ENCODE measurements at regions not wholly inside any gene's neighbourhood (a gene's known extent, or its start where the extent isn't known, plus 50 kb on each side); places are given as distances from the start of the nearest gene placed in this dataset.

DNA sequence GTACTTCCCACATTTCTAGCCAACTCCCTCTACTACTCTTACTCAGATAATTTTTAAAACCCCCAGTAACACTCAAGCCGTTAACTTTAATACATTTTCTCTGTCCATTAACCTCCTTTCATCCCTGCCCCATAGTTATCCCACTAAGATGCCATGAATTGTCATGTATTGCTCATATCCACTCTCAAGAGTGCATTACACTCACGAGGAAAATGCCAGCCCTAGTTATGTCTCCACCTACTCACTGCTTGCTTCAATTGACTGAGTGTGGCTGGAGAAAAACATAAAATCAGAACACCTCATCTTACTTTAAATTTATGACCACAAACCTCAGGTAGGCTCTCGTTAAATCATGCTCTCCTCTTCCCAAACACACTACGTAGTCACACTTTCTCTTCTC lies 324.1 kb upstream of the NPSR1 start:
- in situ Hi-C loops (cut with MboI; ENCODE audit: low sequenced_read_pairs) (no loop called here), intact Hi-C loops (cut with micrococcal nuclease) (loop anchor here (10.0 kb wide), 1 partner anchor 271 kb away; no protein-coding TSS in a partner anchor), dilution Hi-C loops (cut with HindIII; ENCODE audit: low sequenced_read_pairs, unreplicated experiment) (no loop called here)
- Histone ChIP-seq H3K56ac (ENCODE audit: extremely low read depth, insufficient read depth, low read length) (no peak overlapping the region), H3K23ac (ENCODE audit: low read depth, low read length) (no peak overlapping the region), H3K18ac (ENCODE audit: low read depth, low read length) (no peak overlapping the region), H3K36me3 (ENCODE audit: control insufficient read depth, insufficient read depth, low read length) (no peaks in the 10 kb centered on the region), H3K79me1 (ENCODE audit: low read depth in 1 of 2, low read length in 2 of 2) (no peaks in the 10 kb centered on the region), H3K9me1 (ENCODE audit: insufficient read depth, low read length) (no peaks in the 10 kb centered on the region), H2BK20ac (ENCODE audit: low read depth, low read length) (no peak overlapping the region), H2AK5ac (ENCODE audit: low read depth, low read length) (no peak overlapping the region), H3K4me1 (ENCODE audit: control insufficient read depth, insufficient read depth, low read length) (no peaks in the 10 kb centered on the region), H4K91ac (ENCODE audit: insufficient read depth, low read depth, low read length) (no peak overlapping the region), H3K9me3 (ENCODE audit: control insufficient read depth, insufficient read depth, low read length) (no peaks in the 10 kb centered on the region), H2BK15ac (ENCODE audit: low read depth, low read length) (no peak overlapping the region), H3K4ac (ENCODE audit: low read depth, low read length) (no peak overlapping the region), H3K14ac (replicated peaks; ENCODE audit: low read depth, low read length) (no peak overlapping the region), H3K27me3 (ENCODE audit: control insufficient read depth, insufficient read depth, low read length) (peaks cover 3% of the 10 kb centered on the region), H3K9ac (ENCODE audit: low read depth, low read length) (no peak overlapping the region), H4K5ac (ENCODE audit: low read depth, low read length) (no peak overlapping the region), H3K27ac (ENCODE audit: insufficient read depth, low read length) (no peak overlapping the region), H4K8ac (ENCODE audit: low read depth in 2 of 2, low read length in 2 of 2) (no peak overlapping the region), H4K20me1 (ENCODE audit: insufficient read depth, low read length) (no peaks in the 10 kb centered on the region), H2AK9ac (replicated peaks; ENCODE audit: low read depth, low read length, poor library complexity) (no peak overlapping the region), H2BK120ac (ENCODE audit: low read depth, low read length) (no peak overlapping the region), H3K4me3 (ENCODE audit: insufficient read depth, low read depth, low read length) (no peak overlapping the region), H2AFZ (replicated peaks; ENCODE audit: low read length, poor library complexity) (no peak overlapping the region), H2BK5ac (ENCODE audit: low read depth, low read length, poor library complexity, severe bottlenecking) (no peak overlapping the region), H3K4me2 (ENCODE audit: low read depth, low read length) (no peak overlapping the region)
- CTCF ChIA-PET: no interaction called here
- BruUV-seq (replicated peaks): no TSS peak
- ATAC-seq (ENCODE audit: low read depth): no peak
- no peak for DNase-seq
- POLR2A ChIA-PET (ENCODE audit: unreplicated experiment): no interaction called here
- TF ChIP-seq, protein P1, sequence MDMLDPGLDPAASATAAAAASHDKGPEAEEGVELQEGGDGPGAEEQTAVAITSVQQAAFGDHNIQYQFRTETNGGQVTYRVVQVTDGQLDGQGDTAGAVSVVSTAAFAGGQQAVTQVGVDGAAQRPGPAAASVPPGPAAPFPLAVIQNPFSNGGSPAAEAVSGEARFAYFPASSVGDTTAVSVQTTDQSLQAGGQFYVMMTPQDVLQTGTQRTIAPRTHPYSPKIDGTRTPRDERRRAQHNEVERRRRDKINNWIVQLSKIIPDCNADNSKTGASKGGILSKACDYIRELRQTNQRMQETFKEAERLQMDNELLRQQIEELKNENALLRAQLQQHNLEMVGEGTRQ (IDR thresholded peaks at IDR 0.05; ENCODE audit: low read depth, low read length): no peak
- TF ChIP-seq, protein P2, sequence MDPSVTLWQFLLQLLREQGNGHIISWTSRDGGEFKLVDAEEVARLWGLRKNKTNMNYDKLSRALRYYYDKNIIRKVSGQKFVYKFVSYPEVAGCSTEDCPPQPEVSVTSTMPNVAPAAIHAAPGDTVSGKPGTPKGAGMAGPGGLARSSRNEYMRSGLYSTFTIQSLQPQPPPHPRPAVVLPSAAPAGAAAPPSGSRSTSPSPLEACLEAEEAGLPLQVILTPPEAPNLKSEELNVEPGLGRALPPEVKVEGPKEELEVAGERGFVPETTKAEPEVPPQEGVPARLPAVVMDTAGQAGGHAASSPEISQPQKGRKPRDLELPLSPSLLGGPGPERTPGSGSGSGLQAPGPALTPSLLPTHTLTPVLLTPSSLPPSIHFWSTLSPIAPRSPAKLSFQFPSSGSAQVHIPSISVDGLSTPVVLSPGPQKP (IDR thresholded peaks at IDR 0.05; ENCODE audit: borderline replicate concordance, low read depth, low read length): no peak
- TF ChIP-seq MXI1 (IDR thresholded peaks at IDR 0.05; ENCODE audit: borderline replicate concordance, low read depth, low read length): no peak
- TF ChIP-seq RFX5 (IDR thresholded peaks at IDR 0.05; ENCODE audit: low read depth, low read length): no peak
- TF ChIP-seq RCOR1 (IDR thresholded peaks at IDR 0.05; ENCODE audit: insufficient replicate concordance, low read length): no peak
- no peak for TF ChIP-seq RAD21 (IDR thresholded peaks at IDR 0.05; ENCODE audit: low read length)
- no peak for TF ChIP-seq POLR2A (IDR thresholded peaks at IDR 0.05; ENCODE audit: low read depth, low read length)
- TF ChIP-seq MAFK (IDR thresholded peaks at IDR 0.05; ENCODE audit: low read depth, low read length): no peak
- WGBS, 2 experiments (ENCODE audit: extremely low coverage in 2 of 2, insufficient read length in 1 of 2): 33% methylated on average over 1 of the region's 4 CpGs; no CpG with 5 or more reads in 1 of the 2 experiments

Data from IMR-90 (cell line).